Amniotic stem cell (primary cell): ENCODE measurements at regions not wholly inside any gene's neighbourhood (a gene's known extent, or its start where the extent isn't known, plus 50 kb on each side); places are given as distances from the start of the nearest gene placed in this dataset.
A peak's percentile ranks its signal among the peaks of the same experiment; 100 is the strongest.

ENCODE experiments used
- DNase-seq: peaks from one replicate; lab custom pipeline; 2025; lab: John Stamatoyannopoulos, UW

- DNase-seq, result no peak
Measured at GRCh38 chr1:239799617-239800016, 292.1 kb upstream of the FMN2 start.

- DNase-seq, result no peak
Measured at GRCh38 chr1:239800861-239801260, 290.8 kb upstream of the FMN2 start.

GRCh38 chr1:239802275-239802674 lies 289.4 kb upstream of the FMN2 start:
- no peak for DNase-seq

- no peak for DNase-seq
Measured at GRCh38 chr1:239803781-239804180, 287.9 kb upstream of the FMN2 start.

GRCh38 chr1:239804266-239804665 lies 287.4 kb upstream of the FMN2 start:
- no peak for DNase-seq

GRCh38 chr1:239805042-239805441 lies 286.6 kb upstream of the FMN2 start:
- DNase-seq, result no peak

GRCh38 chr1:239805851-239806772 lies 285.6 kb upstream of the FMN2 start:
- DNase-seq, result no peak

- no peak for DNase-seq
Measured at GRCh38 chr1:239806897-239807296, 284.8 kb upstream of the FMN2 start.

- DNase-seq, result no peak
Measured at GRCh38 chr1:239807361-239807760, 284.3 kb upstream of the FMN2 start.

GRCh38 chr1:239810061-239810481 lies 281.6 kb upstream of the FMN2 start:
- DNase-seq, result no peak

- DNase-seq, result no peak
Measured at GRCh38 chr1:239811211-239811885, 280.3 kb upstream of the FMN2 start.

- DNase-seq, result no peak
Measured at GRCh38 chr1:239812580-239812979, 279.1 kb upstream of the FMN2 start.

GRCh38 chr1:239814306-239814881 lies 277.3 kb upstream of the FMN2 start:
- peak; percentile 80 for DNase-seq

GRCh38 chr1:239815074-239815473 lies 276.6 kb upstream of the FMN2 start:
- DNase-seq, result no peak

- DNase-seq, result peak; percentile 10
Measured at GRCh38 chr1:239816081-239816782, 275.5 kb upstream of the FMN2 start.

GRCh38 chr1:239817276-239817675 lies 274.4 kb upstream of the FMN2 start:
- DNase-seq, result no peak

- DNase-seq, result no peak
Measured at GRCh38 chr1:239817801-239818200, 273.9 kb upstream of the FMN2 start.

- DNase-seq, result no peak
Measured at GRCh38 chr1:239819096-239819495, 272.6 kb upstream of the FMN2 start.

- no peak for DNase-seq
Measured at GRCh38 chr1:239819756-239820250, 271.9 kb upstream of the FMN2 start.

- no peak for DNase-seq
Measured at GRCh38 chr1:239823852-239824251, 267.8 kb upstream of the FMN2 start.

GRCh38 chr1:239826211-239826610 lies 265.5 kb upstream of the FMN2 start:
- DNase-seq, result no peak

- no peak for DNase-seq
Measured at GRCh38 chr1:239826736-239827135, 264.9 kb upstream of the FMN2 start.
